Neuron (in vitro differentiated cells): ENCODE measurements at regions not wholly inside any gene's neighbourhood (a gene's known extent, or its start where the extent isn't known, plus 50 kb on each side); places are given as distances from the start of the nearest gene placed in this dataset.

Experiments used
- H2AFZ ChIP-seq: one replicate; pipeline ENCODE4 v1.6.1; 2013; ENCODE audit warnings: low read depth, mild to moderate bottlenecking, inconsistent platforms, low read length, moderate library complexity
- H3K27me3 ChIP-seq: one replicate; pipeline ENCODE4 v1.6.1; 2013; ENCODE audit warnings: low read length; ENCODE audit not compliant: insufficient read depth
- H3K36me3 ChIP-seq: one replicate; pipeline ENCODE4 v1.6.1; 2013; ENCODE audit warnings: low read length; ENCODE audit not compliant: insufficient read depth
- H3K4me1 ChIP-seq: one replicate; pipeline ENCODE4 v1.6.1; 2013; ENCODE audit warnings: low read length; ENCODE audit not compliant: insufficient read depth
- H3K4me3 ChIP-seq: 2 replicates; pipeline ENCODE4 v1.5.1; 2013; ENCODE audit warnings: mild to moderate bottlenecking, low read length, moderate library complexity
- H3K9me3 ChIP-seq: one replicate; pipeline ENCODE4 v1.6.1; 2013; ENCODE audit warnings: low read length

DNA sequence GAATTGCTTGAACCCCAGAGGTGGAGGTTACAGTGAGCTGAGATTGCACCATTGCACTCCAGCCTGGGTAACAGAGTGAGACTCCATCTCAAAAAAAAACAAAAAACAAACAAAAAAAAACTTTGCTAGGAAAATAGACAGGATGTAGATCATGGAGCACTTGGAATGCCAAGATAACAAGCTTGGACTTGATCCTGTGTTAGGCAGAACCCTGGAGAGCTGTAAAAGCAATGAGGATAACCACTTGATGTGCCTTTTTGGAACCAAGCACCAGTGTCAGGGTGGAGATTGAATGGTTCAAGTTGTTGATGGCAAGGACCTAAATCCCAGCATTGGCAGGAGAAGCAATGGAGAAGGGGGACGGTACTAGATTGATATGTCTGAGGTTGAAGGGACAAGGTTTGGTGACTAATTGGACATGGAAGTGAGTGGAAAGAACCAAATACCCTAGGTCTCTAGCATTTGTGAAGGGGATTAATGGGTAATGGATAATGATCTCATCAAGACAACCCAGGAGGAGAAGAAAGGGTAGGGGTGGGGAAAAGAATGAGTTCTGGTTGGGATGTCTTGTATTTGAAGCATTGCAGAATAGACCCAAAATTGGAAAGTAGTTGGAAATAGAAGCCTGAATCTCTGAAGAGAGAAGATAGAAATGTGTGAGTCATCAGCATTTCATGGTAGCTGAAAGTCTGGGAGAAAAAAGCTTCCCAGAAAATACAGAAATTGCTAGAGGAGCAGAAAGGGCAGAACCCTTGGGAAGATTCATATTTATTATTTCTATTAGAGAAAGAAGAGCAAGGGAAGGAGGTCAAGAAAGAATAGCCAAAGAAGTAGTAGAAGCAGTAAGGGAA lies 176.7 kb downstream of the NUAK1 start:
- no peak overlapping the region for H3K4me3 ChIP-seq
- H3K36me3 ChIP-seq = no peaks in the 10 kb centered on the region
- H3K27me3 ChIP-seq = no peaks in the 10 kb centered on the region
- H3K4me1 ChIP-seq = peaks cover 7% of the 10 kb centered on the region
- H2AFZ ChIP-seq = no peak overlapping the region
- no peaks in the 10 kb centered on the region for H3K9me3 ChIP-seq

DNA sequence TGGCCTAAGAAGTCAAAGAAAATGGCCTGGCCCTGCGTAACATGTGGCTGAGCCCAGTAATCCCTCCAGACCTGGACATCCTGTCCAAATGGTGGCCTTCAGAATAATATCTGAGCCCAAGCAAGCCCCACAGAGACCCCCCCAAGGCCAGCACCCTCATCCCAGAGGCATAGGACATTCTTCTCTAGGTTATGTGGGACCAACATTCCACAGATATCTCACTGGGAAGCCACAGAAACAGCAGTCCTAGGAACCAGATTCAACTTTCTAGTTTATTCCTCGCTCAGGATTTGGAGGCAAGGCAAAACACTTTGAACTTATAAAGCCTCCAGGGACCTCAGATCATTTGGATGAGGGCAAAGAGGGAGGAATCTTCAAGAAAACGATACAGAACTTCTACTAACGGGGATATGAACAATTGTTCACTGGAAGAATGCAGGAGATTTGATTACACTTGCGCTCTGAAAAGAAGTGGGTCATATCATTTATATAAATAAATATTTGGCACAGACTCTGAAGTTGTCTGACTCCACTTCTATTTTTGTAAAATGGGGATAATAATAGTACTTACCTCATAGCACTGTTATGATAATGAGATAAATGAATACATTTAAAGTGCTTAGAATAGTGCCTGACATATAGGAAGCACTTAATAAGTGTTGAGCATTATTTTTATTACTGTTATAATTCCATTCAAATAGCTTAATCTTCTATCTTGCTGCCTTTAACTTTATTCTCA lies 171.5 kb downstream of the NUAK1 start:
- H2AFZ ChIP-seq = no peak overlapping the region
- H3K27me3 ChIP-seq = no peaks in the 10 kb centered on the region
- no peak overlapping the region for H3K4me3 ChIP-seq
- no peaks in the 10 kb centered on the region for H3K9me3 ChIP-seq
- H3K36me3 ChIP-seq = no peaks in the 10 kb centered on the region
- peaks cover 2% of the 10 kb centered on the region for H3K4me1 ChIP-seq

DNA sequence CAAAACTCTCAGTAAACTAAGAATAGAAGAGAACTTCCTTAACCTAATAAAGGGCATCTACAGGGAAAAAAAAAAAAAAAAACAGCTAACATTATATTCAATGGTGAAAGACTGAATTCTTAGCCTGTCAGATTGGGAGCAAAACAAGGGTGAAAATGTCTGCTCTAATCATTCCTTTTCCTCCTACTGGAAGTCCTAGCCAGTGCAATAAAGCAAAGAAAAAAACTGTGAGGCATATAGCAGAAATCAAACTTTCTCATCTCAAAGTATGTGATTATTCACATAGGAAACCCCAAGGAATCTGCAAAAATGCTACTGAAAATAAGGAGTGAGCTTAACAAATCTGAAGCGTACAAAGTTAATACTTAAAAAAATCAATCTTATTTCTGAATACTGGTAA lies 170.7 kb downstream of the NUAK1 start:
- H3K9me3 ChIP-seq = no peaks in the 10 kb centered on the region

DNA sequence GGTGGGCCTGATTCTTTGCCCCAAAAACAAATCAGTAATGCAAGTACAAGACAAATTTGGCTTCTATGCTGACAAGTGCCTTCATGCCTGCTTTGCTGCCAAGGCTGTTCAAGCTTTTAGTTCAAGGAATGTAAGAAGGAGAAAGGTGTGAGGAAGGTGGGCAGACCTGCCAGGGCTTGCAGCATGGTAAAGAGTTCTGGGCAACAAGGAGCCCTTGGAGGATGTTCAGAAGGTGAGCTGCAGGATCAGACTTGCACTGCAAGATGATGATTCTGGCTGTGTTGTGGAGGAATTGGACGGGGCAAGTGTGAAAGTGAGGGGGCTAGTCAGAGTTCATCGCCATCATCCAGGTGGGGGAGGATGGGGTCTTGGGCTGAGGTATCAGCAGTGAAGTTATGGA lies 167.9 kb downstream of the NUAK1 start:
- Histone ChIP-seq H2AFZ (no peak overlapping the region), H3K4me1 (peaks cover 2% of the 10 kb centered on the region), H3K27me3 (no peaks in the 10 kb centered on the region), H3K36me3 (no peaks in the 10 kb centered on the region), H3K4me3 (no peak overlapping the region), H3K9me3 (no peaks in the 10 kb centered on the region)

More for the DNA sequence above, 170.7 kb downstream of the NUAK1 start:
- Histone ChIP-seq H2AFZ (no peak overlapping the region), H3K36me3 (no peaks in the 10 kb centered on the region), H3K27me3 (no peaks in the 10 kb centered on the region), H3K4me3 (no peak overlapping the region), H3K4me1 (peaks cover 2% of the 10 kb centered on the region)

DNA sequence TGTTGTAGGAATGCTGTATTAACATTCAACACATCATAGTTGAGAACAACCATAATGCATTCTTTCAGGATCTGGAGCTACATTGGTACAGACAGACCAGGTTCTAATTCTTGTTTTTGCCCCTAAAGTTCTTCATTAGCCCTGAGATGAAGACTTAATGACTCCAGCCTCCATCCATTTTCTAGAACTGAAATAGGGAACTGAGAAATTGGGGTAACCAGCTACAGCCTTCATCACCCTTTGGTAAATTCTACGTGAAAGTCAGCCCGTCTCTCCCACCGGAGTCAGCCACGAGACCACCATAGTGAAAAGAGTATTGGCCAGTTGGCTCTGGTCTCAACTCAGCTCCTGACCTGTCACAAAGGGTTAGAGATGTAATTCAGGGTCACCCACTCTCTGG lies 164.0 kb downstream of the NUAK1 start:
- Histone ChIP-seq H3K4me3 (no peak overlapping the region), H2AFZ (no peak overlapping the region), H3K27me3 (no peaks in the 10 kb centered on the region), H3K4me1 (peaks cover 27% of the 10 kb centered on the region), H3K9me3 (no peaks in the 10 kb centered on the region), H3K36me3 (no peaks in the 10 kb centered on the region)

DNA sequence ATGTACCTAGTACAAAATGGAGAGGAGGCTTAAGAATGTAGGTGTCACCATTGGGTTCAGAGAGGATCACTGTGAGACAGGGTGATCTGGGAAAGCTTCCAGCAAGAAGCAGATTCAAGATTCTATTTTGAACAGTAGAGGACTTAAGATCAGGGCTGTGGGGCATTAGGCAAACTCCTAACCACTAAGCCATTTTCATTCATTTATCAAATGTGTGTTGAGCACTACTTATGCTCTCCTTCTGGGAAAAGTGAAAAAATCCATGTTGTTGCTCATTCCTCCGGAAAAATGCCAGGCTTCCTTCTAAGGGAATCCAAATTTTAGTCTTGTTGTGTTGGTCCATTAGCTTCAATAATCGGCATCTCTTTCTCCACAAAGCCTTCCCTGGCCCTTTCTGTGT lies 163.4 kb downstream of the NUAK1 start:
- Histone ChIP-seq H3K27me3 (no peaks in the 10 kb centered on the region), H3K4me3 (no peak overlapping the region), H3K9me3 (no peaks in the 10 kb centered on the region), H2AFZ (no peak overlapping the region), H3K36me3 (no peaks in the 10 kb centered on the region), H3K4me1 (peaks cover 31% of the 10 kb centered on the region)

DNA sequence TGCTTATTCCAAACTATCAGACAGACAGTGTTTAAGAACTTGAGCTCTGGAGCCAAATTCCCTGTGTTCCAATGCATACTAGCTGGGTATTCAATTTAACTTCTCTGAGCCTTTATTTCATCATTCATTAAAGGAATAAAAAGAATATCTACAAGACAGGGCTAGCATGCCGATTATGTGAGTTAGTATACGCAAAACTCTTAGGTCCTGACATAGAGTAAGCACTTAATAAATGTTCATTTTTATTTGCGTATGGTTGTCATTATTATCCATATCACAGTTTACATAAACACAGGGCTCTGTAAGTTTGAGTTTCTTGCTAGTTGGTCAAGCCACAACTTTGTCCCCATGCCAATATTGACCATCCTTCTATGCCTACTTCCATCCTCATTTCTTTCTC lies 161.5 kb downstream of the NUAK1 start:
- Histone ChIP-seq H3K27me3 (no peaks in the 10 kb centered on the region), H2AFZ (no peak overlapping the region), H3K36me3 (no peaks in the 10 kb centered on the region), H3K4me3 (no peak overlapping the region), H3K9me3 (no peaks in the 10 kb centered on the region), H3K4me1 (peaks cover 45% of the 10 kb centered on the region)

DNA sequence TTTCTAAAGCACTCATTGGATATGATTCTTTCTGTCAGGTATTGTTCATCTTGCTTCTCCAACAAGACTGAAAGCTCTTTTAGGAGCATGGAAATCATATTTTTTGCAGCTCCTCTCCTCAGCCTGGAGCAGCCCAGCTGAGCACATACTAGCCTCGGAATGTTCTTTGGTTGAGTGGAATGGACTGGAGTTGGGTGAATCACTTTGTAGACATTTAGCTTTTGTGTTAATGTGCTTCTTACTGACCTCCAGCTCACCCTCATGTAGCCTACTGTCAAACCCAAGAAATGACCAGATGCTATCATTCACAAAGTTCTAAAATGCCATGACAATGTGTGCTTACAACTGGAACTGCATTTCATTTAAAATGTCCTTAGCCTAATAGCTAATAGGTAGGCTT lies 161.1 kb downstream of the NUAK1 start:
- Histone ChIP-seq H3K27me3 (no peaks in the 10 kb centered on the region), H3K4me1 (peaks cover 46% of the 10 kb centered on the region), H3K9me3 (no peaks in the 10 kb centered on the region), H3K36me3 (no peaks in the 10 kb centered on the region), H3K4me3 (no peak overlapping the region), H2AFZ (no peak overlapping the region)

DNA sequence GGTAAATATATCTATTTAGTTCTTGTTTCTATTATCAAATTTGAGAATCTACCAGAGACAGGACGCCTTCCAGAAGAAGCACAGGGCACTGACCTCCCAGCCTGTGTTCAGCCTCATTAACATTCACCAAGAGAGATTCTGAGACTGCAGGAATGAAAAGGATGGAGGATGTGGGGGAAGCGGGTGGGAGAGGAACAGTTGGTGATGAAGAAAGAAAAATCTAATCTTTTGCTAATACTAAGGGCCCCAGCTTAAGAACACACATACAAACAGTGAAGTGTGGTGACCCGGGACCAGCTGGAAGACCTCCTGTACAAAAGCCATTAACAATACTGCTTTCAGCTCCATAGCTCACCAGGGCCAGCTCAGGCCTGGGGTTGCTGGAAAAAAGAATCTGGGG lies 160.5 kb downstream of the NUAK1 start:
- Histone ChIP-seq H2AFZ (no peak overlapping the region), H3K27me3 (no peaks in the 10 kb centered on the region), H3K4me3 (no peak overlapping the region), H3K36me3 (no peaks in the 10 kb centered on the region), H3K4me1 (peaks cover 46% of the 10 kb centered on the region), H3K9me3 (no peaks in the 10 kb centered on the region)

DNA sequence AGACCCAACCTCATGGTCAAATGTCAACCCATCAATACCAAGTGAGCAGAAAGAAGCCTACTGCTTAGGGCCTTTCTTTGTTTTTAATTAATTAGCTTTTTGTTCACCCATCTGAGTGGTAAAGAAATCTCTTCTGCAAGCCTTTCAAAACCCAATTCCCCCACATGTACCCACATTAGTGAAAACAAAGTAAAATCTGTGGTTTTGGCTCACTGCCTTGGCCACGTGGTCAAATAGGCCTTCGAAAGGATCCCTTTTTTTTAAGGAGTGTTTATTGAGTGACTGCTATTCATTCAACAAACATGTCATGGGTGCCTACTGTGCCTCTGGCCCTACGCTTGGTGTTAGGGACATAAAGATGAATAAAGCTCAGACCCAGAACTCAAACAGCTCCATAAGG lies 160.1 kb downstream of the NUAK1 start:
- Histone ChIP-seq H3K9me3 (no peaks in the 10 kb centered on the region), H3K4me3 (no peak overlapping the region), H3K36me3 (no peaks in the 10 kb centered on the region), H3K4me1 (peaks cover 46% of the 10 kb centered on the region), H2AFZ (no peak overlapping the region), H3K27me3 (no peaks in the 10 kb centered on the region)

DNA sequence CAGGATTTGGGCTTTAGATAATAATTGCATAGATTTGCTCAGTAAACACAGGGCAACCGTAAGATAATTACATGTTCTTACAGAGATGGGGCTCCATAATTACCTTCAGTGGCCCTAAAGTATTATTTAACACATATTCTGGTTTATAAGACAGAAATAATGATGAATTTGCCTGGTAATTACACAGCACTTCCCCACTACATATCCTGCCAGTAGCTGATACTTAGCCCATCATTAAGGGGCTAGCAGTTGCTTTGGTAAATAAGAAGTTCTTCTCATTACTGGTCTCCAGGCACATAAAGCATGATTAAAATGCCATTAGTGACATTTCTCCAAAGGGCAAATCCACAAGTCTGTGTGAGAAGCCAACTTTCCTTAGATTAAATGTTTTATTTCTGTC lies 158.7 kb downstream of the NUAK1 start:
- Histone ChIP-seq H3K27me3 (no peaks in the 10 kb centered on the region), H3K4me3 (no peak overlapping the region), H3K4me1 (peaks cover 46% of the 10 kb centered on the region), H3K36me3 (no peaks in the 10 kb centered on the region), H2AFZ (no peak overlapping the region), H3K9me3 (no peaks in the 10 kb centered on the region)

DNA sequence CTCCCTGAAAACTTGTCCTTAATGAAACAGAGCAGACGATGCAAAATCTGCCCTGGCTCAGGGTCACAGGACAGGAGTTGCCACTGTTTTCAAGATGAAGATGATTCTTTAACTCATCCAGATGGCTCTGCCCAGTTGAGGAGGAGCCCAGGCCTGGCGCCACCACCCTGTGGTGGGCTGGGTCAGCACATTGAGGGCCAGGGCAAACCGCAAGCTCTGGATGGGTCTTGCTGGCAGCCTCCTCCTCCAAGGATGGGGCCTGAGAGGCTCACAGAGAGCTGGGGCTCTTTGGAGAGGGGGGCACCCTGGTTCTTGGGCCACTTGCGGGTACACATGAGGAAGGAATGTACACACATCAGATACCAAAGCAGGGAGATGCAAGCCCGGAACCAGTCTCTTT lies 158.2 kb downstream of the NUAK1 start:
- no peak overlapping the region for H3K4me3 ChIP-seq
- H3K9me3 ChIP-seq = no peaks in the 10 kb centered on the region
- H3K27me3 ChIP-seq = no peaks in the 10 kb centered on the region
- H2AFZ ChIP-seq = no peak overlapping the region
- peaks cover 46% of the 10 kb centered on the region for H3K4me1 ChIP-seq
- H3K36me3 ChIP-seq = no peaks in the 10 kb centered on the region

DNA sequence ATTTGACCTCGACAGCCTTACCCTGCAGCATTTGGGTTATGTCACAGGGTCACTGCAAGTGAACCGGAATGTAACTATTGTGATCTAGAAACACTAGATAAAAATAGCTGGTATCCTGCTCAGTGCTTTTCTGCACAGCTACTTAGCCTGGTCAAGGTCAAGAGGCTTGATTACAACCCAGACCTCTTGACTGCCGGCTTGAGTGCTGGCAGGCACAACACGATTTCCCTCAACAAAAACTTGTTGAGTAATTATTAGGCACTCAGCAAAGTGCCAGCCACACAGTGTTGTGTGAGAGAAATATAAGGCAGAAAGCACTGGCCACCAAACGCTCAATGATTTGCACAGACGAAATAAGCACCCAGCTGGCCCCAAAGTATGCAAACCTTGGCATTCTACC lies 156.7 kb downstream of the NUAK1 start:
- no peaks in the 10 kb centered on the region for H3K36me3 ChIP-seq
- no peaks in the 10 kb centered on the region for H3K27me3 ChIP-seq
- H3K4me1 ChIP-seq = peaks cover 41% of the 10 kb centered on the region
- no peak overlapping the region for H3K4me3 ChIP-seq
- H2AFZ ChIP-seq = no peak overlapping the region
- no peaks in the 10 kb centered on the region for H3K9me3 ChIP-seq
